H9 (cell line): ENCODE measurements at regions not wholly inside any gene's neighbourhood (a gene's known extent, or its start where the extent isn't known, plus 50 kb on each side); places are given as distances from the start of the nearest gene placed in this dataset.

ENCODE experiments used
- DNase-seq: peaks from one replicate; pipeline ENCODE4 v3.0.0-alpha.2; 2017
- H2AFZ ChIP-seq: one replicate; pipeline ENCODE4 v1.6.1; 2013; ENCODE audit warnings: mild to moderate bottlenecking, low read length, control low read depth, moderate library complexity
- H2AK5ac ChIP-seq: 2 replicates; pipeline ENCODE4 v1.6.1; 2013; ENCODE audit warnings: low read length, control low read depth, mixed read lengths; ENCODE audit not compliant: insufficient read length
- H2BK120ac ChIP-seq: one replicate; pipeline ENCODE4 v1.6.1; 2013; ENCODE audit warnings: low read depth, mild to moderate bottlenecking, low read length, control low read depth, inconsistent platforms; ENCODE audit not compliant: poor library complexity, severe bottlenecking
- H2BK12ac ChIP-seq: 2 replicates; pipeline ENCODE4 v1.6.1; 2013; ENCODE audit warnings: low read length, control low read depth, mixed read lengths, low read depth; ENCODE audit not compliant: insufficient read length
- H2BK15ac ChIP-seq: 2 replicates; pipeline ENCODE4 v1.6.1; 2013; ENCODE audit warnings: low read depth, low read length, control low read depth
- H2BK20ac ChIP-seq: one replicate; pipeline ENCODE4 v1.6.1; 2013; ENCODE audit warnings: low read depth, mild to moderate bottlenecking, low read length, control low read depth, inconsistent platforms; ENCODE audit not compliant: poor library complexity, severe bottlenecking
- H2BK5ac ChIP-seq: 2 replicates; pipeline ENCODE4 v1.6.1; 2013; ENCODE audit warnings: low read length, control low read depth, mixed read lengths; ENCODE audit not compliant: insufficient read length
- H3K14ac ChIP-seq: 2 replicates; pipeline ENCODE4 v1.6.1; 2013; ENCODE audit warnings: low read length, control low read depth; ENCODE audit not compliant: insufficient read depth
- H3K18ac ChIP-seq: 2 replicates; pipeline ENCODE4 v1.6.1; 2013; ENCODE audit warnings: low read depth, mild to moderate bottlenecking, mixed read lengths, low read length, control low read depth; ENCODE audit not compliant: insufficient read length
- H3K23ac ChIP-seq: 2 replicates; pipeline ENCODE4 v1.6.1; 2013; ENCODE audit warnings: low read length, control low read depth, mixed read lengths, low read depth; ENCODE audit not compliant: insufficient read length
- H3K23me2 ChIP-seq: 2 replicates; pipeline ENCODE4 v1.6.1; 2013; ENCODE audit warnings: low read depth, mild to moderate bottlenecking, mixed read lengths, low read length, control low read depth; ENCODE audit not compliant: insufficient read length, poor library complexity, severe bottlenecking
- H3K27ac ChIP-seq: 2 replicates; pipeline ENCODE4 v1.5.1; 2013; ENCODE audit warnings: low read length, control low read depth, mixed read lengths, low read depth; ENCODE audit not compliant: insufficient read length
- H3K27me3 ChIP-seq: 2 replicates; pipeline ENCODE4 v1.6.1; 2013; ENCODE audit warnings: low read length, control low read depth, inconsistent platforms; ENCODE audit not compliant: insufficient read depth
- H3K4ac ChIP-seq: 2 replicates; pipeline ENCODE4 v1.6.1; 2013; ENCODE audit warnings: low read depth, mild to moderate bottlenecking, control low read depth, inconsistent platforms, low read length, moderate library complexity
- H3K4me1 ChIP-seq: 2 replicates; pipeline ENCODE4 v1.6.1; 2013; ENCODE audit warnings: low read length, control low read depth, inconsistent platforms; ENCODE audit not compliant: insufficient read depth
- H3K4me2 ChIP-seq: 2 replicates; pipeline ENCODE4 v1.6.1; 2013; ENCODE audit warnings: low read length, control low read depth, mixed read lengths; ENCODE audit not compliant: insufficient read length, insufficient read depth
- H3K56ac ChIP-seq: 2 replicates; pipeline ENCODE4 v1.6.1; 2013; ENCODE audit warnings: low read depth, mild to moderate bottlenecking, mixed read lengths, low read length, control low read depth; ENCODE audit not compliant: insufficient read length
- H3K79me1 ChIP-seq: 2 replicates; pipeline ENCODE4 v1.6.1; 2013; ENCODE audit warnings: low read depth, mild to moderate bottlenecking, moderate library complexity, low read length, control low read depth, inconsistent platforms; ENCODE audit not compliant: insufficient read depth, poor library complexity, severe bottlenecking
- H3K79me2 ChIP-seq: 2 replicates; pipeline ENCODE4 v1.6.1; 2013; ENCODE audit warnings: low read length, control low read depth, inconsistent platforms; ENCODE audit not compliant: insufficient read depth
- H3K9ac ChIP-seq: 2 replicates; pipeline ENCODE4 v1.6.1; 2013; ENCODE audit warnings: low read length, control low read depth, mixed read lengths; ENCODE audit not compliant: insufficient read length; ENCODE audit errors: extremely low read depth
- H3K9me3 ChIP-seq: one replicate; pipeline ENCODE4 v1.6.1; 2013; ENCODE audit warnings: low read depth, low read length, inconsistent platforms; ENCODE audit not compliant: control insufficient read depth
- H3T11ph ChIP-seq: one replicate; pipeline ENCODE4 v1.6.1; 2013; ENCODE audit warnings: mild to moderate bottlenecking, low read length, control low read depth, inconsistent platforms
- H4K20me1 ChIP-seq: one replicate; pipeline ENCODE4 v1.6.1; 2013; ENCODE audit not compliant: control insufficient read depth, insufficient read length, insufficient read depth
- H4K5ac ChIP-seq: 2 replicates; pipeline ENCODE4 v1.6.1; 2013; ENCODE audit warnings: low read depth, mild to moderate bottlenecking, mixed read lengths, low read length, control low read depth; ENCODE audit not compliant: insufficient read length
- H4K8ac ChIP-seq: replicated peaks from 2 replicates; pipeline ENCODE4 v1.6.1; 2013; ENCODE audit warnings: low read length, control low read depth, mixed read lengths, low read depth; ENCODE audit not compliant: insufficient read length
- H4K91ac ChIP-seq: 2 replicates; pipeline ENCODE4 v1.6.1; 2013; ENCODE audit warnings: low read depth, mild to moderate bottlenecking, moderate library complexity, mixed read lengths, low read length, control low read depth; ENCODE audit not compliant: insufficient read length
- H3K27ac Mint-ChIP-seq, 3 experiments: 2 replicates in 2 of 3; 3 replicates in 1 of 3; pipeline ENCODE4 v1.8.0; 2020 to 2021; ENCODE audit warnings: mixed read lengths in 3 of 3, mild to moderate bottlenecking in 1 of 3, moderate library complexity in 1 of 3
- H3K27me3 Mint-ChIP-seq: 2 replicates; pipeline ENCODE4 v1.8.0; 2021; ENCODE audit warnings: low read depth, mild to moderate bottlenecking, moderate library complexity, mixed read lengths
- H3K36me3 Mint-ChIP-seq, 3 experiments: 2 replicates in 2 of 3; 3 replicates in 1 of 3; pipeline ENCODE4 v1.8.0; 2020 to 2021; ENCODE audit warnings: low read depth in 3 of 3, mixed read lengths in 3 of 3; ENCODE audit not compliant: insufficient read depth in 1 of 3
- H3K4me1 Mint-ChIP-seq, 2 experiments: 2 replicates each; pipeline ENCODE4 v1.8.0; 2020; ENCODE audit warnings: mixed read lengths in 2 of 2
- H3K4me3 Mint-ChIP-seq, 2 experiments: 2 replicates in 1 of 2; 3 replicates in 1 of 2; pipeline ENCODE4 v1.8.0; 2020 to 2021; ENCODE audit warnings: mild to moderate bottlenecking in 2 of 2, mixed read lengths in 2 of 2, moderate library complexity in 1 of 2
- H3K9me3 Mint-ChIP-seq, 2 experiments: 2 replicates in 1 of 2; 3 replicates in 1 of 2; pipeline ENCODE4 v1.8.0; 2020; ENCODE audit warnings: mild to moderate bottlenecking in 2 of 2, mixed read lengths in 2 of 2, moderate library complexity in 1 of 2
- WGBS: extraction: QIAGEN DNeasy Blood & Tissue Kit; methylation state at CpG from one replicate; pipeline ENCODE4 v1.1.7; 2013; ENCODE audit warnings: missing lambda C conversion rate, low lambda C conversion rate, mixed read lengths; ENCODE audit not compliant: insufficient read length; ENCODE audit errors: extremely low coverage; 5-methylcytosine and 5-hydroxymethylcytosine counted together
- TF ChIP-seq, protein P1 (sequence below): fragments of 200-600 bp; sonication (generic); conservative IDR thresholded peaks from 3 replicates; pipeline ENCODE4 v1.8.0; 2021; ENCODE audit warnings: antibody characterized with exemption, mild to moderate bottlenecking

DNA sequence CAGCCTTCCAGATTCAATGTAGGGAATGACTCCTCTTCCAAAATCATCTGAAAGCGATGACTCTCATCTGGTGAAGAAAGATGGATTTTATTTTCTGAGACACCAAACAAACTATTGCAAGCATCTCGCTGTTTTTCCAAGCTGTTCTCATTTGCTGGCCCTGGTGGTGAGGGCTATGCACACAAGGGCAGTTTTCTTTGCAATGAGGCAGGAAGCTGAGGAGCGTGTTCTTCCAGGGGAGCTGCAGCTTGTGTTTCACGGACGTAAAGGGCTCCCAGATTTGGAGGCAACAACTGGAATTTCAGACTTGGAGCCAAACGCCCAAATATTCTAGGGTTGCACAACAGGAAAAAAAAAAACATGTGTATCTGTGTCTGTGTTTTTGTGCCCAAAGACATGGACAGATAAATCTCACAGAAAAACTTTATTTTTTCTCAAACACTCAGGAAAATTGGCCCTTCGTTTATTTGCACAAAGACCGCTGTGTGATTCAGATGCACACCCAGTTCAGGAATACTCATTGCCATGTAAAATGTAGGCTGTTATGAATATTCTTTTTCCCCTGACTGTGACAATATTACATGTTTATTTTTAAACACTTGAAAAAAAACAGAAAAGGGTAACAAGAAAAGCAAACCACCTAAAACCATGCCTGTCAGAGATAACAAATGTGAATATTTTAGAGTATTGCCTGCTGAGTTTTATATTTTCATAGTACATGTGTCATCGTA is 151.3 kb downstream of the GAS1 start:
- Mint-ChIP-seq H3K36me3 (no peaks in the 10 kb centered on the region), H3K4me3 (no peak overlapping the region), H3K27me3 (no peaks in the 10 kb centered on the region; the same call in 1 of the 2 replicates), H3K27ac (no peak overlapping the region), H3K4me1 (peaks cover 20 to 23% of the 10 kb centered on the region in 2 experiments), H3K9me3 (no peaks in the 10 kb centered on the region)
- Histone ChIP-seq H3K79me1 (no peaks in the 10 kb centered on the region), H3K4ac (no peak overlapping the region), H4K5ac (no peak overlapping the region), H2BK12ac (no peak overlapping the region), H3K27me3 (no peaks in the 10 kb centered on the region), H3T11ph (no peak overlapping the region), H2BK20ac (no peak overlapping the region), H3K14ac (no peak overlapping the region), H2AFZ (no peak overlapping the region), H3K9me3 (no peaks in the 10 kb centered on the region), H3K56ac (no peak overlapping the region), H2BK5ac (no peak overlapping the region), H3K27ac (no peak overlapping the region), H2AK5ac (no peak overlapping the region), H3K23me2 (no peaks in the 10 kb centered on the region), H3K4me1 (peaks cover 7% of the 10 kb centered on the region; the same call in 1 of the 2 replicates), H2BK15ac (no peak overlapping the region), H4K91ac (no peak overlapping the region), H4K20me1 (no peaks in the 10 kb centered on the region), H3K23ac (no peak overlapping the region), H2BK120ac (no peak overlapping the region), H3K18ac (no peak overlapping the region), H3K4me2 (no peak overlapping the region), H4K8ac (no peak overlapping the region), H3K9ac (no peak overlapping the region), H3K79me2 (no peaks in the 10 kb centered on the region; the same call in 1 of the 2 replicates)
- no CpG with 5 or more reads among the region's 9 CpGs for WGBS
- no peak for DNase-seq
- TF ChIP-seq, protein P1, sequence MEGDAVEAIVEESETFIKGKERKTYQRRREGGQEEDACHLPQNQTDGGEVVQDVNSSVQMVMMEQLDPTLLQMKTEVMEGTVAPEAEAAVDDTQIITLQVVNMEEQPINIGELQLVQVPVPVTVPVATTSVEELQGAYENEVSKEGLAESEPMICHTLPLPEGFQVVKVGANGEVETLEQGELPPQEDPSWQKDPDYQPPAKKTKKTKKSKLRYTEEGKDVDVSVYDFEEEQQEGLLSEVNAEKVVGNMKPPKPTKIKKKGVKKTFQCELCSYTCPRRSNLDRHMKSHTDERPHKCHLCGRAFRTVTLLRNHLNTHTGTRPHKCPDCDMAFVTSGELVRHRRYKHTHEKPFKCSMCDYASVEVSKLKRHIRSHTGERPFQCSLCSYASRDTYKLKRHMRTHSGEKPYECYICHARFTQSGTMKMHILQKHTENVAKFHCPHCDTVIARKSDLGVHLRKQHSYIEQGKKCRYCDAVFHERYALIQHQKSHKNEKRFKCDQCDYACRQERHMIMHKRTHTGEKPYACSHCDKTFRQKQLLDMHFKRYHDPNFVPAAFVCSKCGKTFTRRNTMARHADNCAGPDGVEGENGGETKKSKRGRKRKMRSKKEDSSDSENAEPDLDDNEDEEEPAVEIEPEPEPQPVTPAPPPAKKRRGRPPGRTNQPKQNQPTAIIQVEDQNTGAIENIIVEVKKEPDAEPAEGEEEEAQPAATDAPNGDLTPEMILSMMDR, result no peak; the same call in 2 of the 3 replicates
